ENCODE measurements at regions not wholly inside any gene's neighbourhood (a gene's known extent, or its start where the extent isn't known, plus 50 kb on each side); places are given as distances from the start of the nearest gene placed in this dataset.

- Histone ChIP-seq H3K9ac (ENCODE audit: low read length in 3 of 3) (no peak overlapping the region), H3K4me3 (ENCODE audit: low read length in 3 of 3) (no peak overlapping the region), H3K4me1 (ENCODE audit: control insufficient read depth in 2 of 3, insufficient read depth in 2 of 3, low read depth in 1 of 3, low read length in 3 of 3) (no peaks in the 10 kb centered on the region), H3K27me3 (ENCODE audit: control insufficient read depth, insufficient read depth, low read length) (no peaks in the 10 kb centered on the region), H3K9me3 (ENCODE audit: control insufficient read depth in 2 of 3, insufficient read depth in 1 of 3, low read length in 3 of 3) (peaks cover 0 to 10% (median 0%) of the 10 kb centered on the region in 3 donors), H3K36me3 (ENCODE audit: control insufficient read depth in 2 of 3, insufficient read depth in 3 of 3, low read length in 3 of 3) (no peaks in the 10 kb centered on the region), H3K27ac (ENCODE audit: low read depth in 2 of 2, low read length in 2 of 2) (no peak overlapping the region)
- TF ChIP-seq CTCF (IDR thresholded peaks at IDR 0.05; ENCODE audit: borderline replicate concordance, extremely low read depth, insufficient read depth): no peak
- peak in 1 of 5 donors; percentile 2 for DNase-seq
- intact Hi-C loops (cut with DNase I): no loop called here
- no peak for FAIRE-seq
Observed at GRCh38 chr7:73968487-73968886, 59.5 kb upstream of the ELN start.

- DNase-seq: no peak
- H3K4me1 ChIP-seq (ENCODE audit: control insufficient read depth in 2 of 3, insufficient read depth in 2 of 3, low read depth in 1 of 3, low read length in 3 of 3): no peaks in the 10 kb centered on the region
- intact Hi-C loops (cut with DNase I): no loop called here
- no peak overlapping the region for H3K27ac ChIP-seq (ENCODE audit: low read depth in 2 of 2, low read length in 2 of 2)
- no peaks in the 10 kb centered on the region for H3K27me3 ChIP-seq (ENCODE audit: control insufficient read depth, insufficient read depth, low read length)
- no peaks in the 10 kb centered on the region for H3K36me3 ChIP-seq (ENCODE audit: control insufficient read depth in 2 of 3, insufficient read depth in 3 of 3, low read length in 3 of 3)
- no peak for TF ChIP-seq CTCF (IDR thresholded peaks at IDR 0.05; ENCODE audit: borderline replicate concordance, extremely low read depth, insufficient read depth)
- no peak overlapping the region for H3K9ac ChIP-seq (ENCODE audit: low read length in 3 of 3)
- no peaks in the 10 kb centered on the region for H3K9me3 ChIP-seq (ENCODE audit: control insufficient read depth in 2 of 3, insufficient read depth in 1 of 3, low read length in 3 of 3)
- no peak overlapping the region for H3K4me3 ChIP-seq (ENCODE audit: low read length in 3 of 3)
- FAIRE-seq: no peak
Observed at GRCh38 chr7:73969991-73970390, 58.0 kb upstream of the ELN start.

- Histone ChIP-seq H3K36me3 (ENCODE audit: control insufficient read depth in 2 of 3, insufficient read depth in 3 of 3, low read length in 3 of 3) (no peaks in the 10 kb centered on the region), H3K27me3 (ENCODE audit: control insufficient read depth, insufficient read depth, low read length) (no peaks in the 10 kb centered on the region), H3K9me3 (ENCODE audit: control insufficient read depth in 2 of 3, insufficient read depth in 1 of 3, low read length in 3 of 3) (no peaks in the 10 kb centered on the region), H3K9ac (ENCODE audit: low read length in 3 of 3) (no peak overlapping the region), H3K4me3 (ENCODE audit: low read length in 3 of 3) (no peak overlapping the region), H3K27ac (ENCODE audit: low read depth in 2 of 2, low read length in 2 of 2) (no peak overlapping the region), H3K4me1 (ENCODE audit: control insufficient read depth in 2 of 3, insufficient read depth in 2 of 3, low read depth in 1 of 3, low read length in 3 of 3) (peaks cover 0 to 2% (median 0%) of the 10 kb centered on the region in 3 donors)
- DNase-seq: peak in 1 of 5 donors; percentile 70
- no peak for FAIRE-seq
- intact Hi-C loops (cut with DNase I): no loop called here
- TF ChIP-seq CTCF (IDR thresholded peaks at IDR 0.05; ENCODE audit: borderline replicate concordance, extremely low read depth, insufficient read depth): no peak
Observed at GRCh38 chr7:73970801-73971229, 57.2 kb upstream of the ELN start.

GRCh38 chr7:73971322-73971703, 56.7 kb upstream of the ELN start:
- H3K27ac ChIP-seq (ENCODE audit: low read depth in 2 of 2, low read length in 2 of 2): no peak overlapping the region
- DNase-seq (no peak), FAIRE-seq (no peak)
- no peak for TF ChIP-seq CTCF (IDR thresholded peaks at IDR 0.05; ENCODE audit: borderline replicate concordance, extremely low read depth, insufficient read depth)
- peaks cover 0 to 2% (median 0%) of the 10 kb centered on the region in 3 donors for H3K4me1 ChIP-seq (ENCODE audit: control insufficient read depth in 2 of 3, insufficient read depth in 2 of 3, low read depth in 1 of 3, low read length in 3 of 3)
- no peak overlapping the region for H3K9ac ChIP-seq (ENCODE audit: low read length in 3 of 3)
- H3K9me3 ChIP-seq (ENCODE audit: control insufficient read depth in 2 of 3, insufficient read depth in 1 of 3, low read length in 3 of 3): no peaks in the 10 kb centered on the region
- no peaks in the 10 kb centered on the region for H3K27me3 ChIP-seq (ENCODE audit: control insufficient read depth, insufficient read depth, low read length)
- no peak overlapping the region for H3K4me3 ChIP-seq (ENCODE audit: low read length in 3 of 3)
- intact Hi-C loops (cut with DNase I): no loop called here
- no peaks in the 10 kb centered on the region for H3K36me3 ChIP-seq (ENCODE audit: control insufficient read depth in 2 of 3, insufficient read depth in 3 of 3, low read length in 3 of 3)

All from kidney (tissue), 13 donors.